GM12878 (cell line): ENCODE measurements at regions not wholly inside any gene's neighbourhood (a gene's known extent, or its start where the extent isn't known, plus 50 kb on each side); places are given as distances from the start of the nearest gene placed in this dataset.

Experiments
- ATAC-seq: fragments of 200-7000 bp; cut with Tn5 transposase; 3 replicates; pipeline ENCODE4 v1.9.1; 2020; ENCODE audit warnings: mild to moderate bottlenecking, moderate library complexity
- BruUV-seq: library from RNA; stranded (reverse); fragments of 400-500 nt; replicated peaks from 2 replicates; lab custom pipeline; 2021; lab: Mats Ljungman, UMichigan
- CTCF ChIA-PET: fragments of 300-600 bp; sonication (Branson Sonifier 250); formaldehyde crosslinking; extraction: SDS; loops from one replicate; lab custom pipeline; 2021; ENCODE audit warnings: inconsistent platforms; lab: Yijun Ruan, JAX
- POLR2A ChIA-PET: fragments of 350-600 bp; formaldehyde crosslinking; extraction: SDS; loops from one replicate; lab custom pipeline; 2021; ENCODE audit warnings: inconsistent platforms; lab: Charles Lee
- RAD21 ChIA-PET: fragments of 300-600 bp; sonication (Branson Sonifier 250); formaldehyde crosslinking; loops from one replicate; lab custom pipeline; 2023; ENCODE audit warnings: antibody characterized with exemption; ENCODE audit not compliant: unreplicated experiment; lab: Charles Lee
- SMC1A ChIA-PET: fragments of 300-600 bp; sonication (Branson Sonifier 250); formaldehyde crosslinking; loops from one replicate; lab custom pipeline; 2023; ENCODE audit not compliant: unreplicated experiment, uncharacterized antibody; lab: Charles Lee
- DNase-seq: peaks from one replicate; pipeline ENCODE4 v3.0.0-alpha.2; 2011; ENCODE audit warnings: low read depth, low spot score
- FAIRE-seq: peaks from 3 replicates; lab custom pipeline; 2011; peaks lifted over from hg19 to GRCh38; lab: Jason Lieb, UNC
- H2AFZ ChIP-seq: 2 replicates; pipeline ENCODE4 v1.6.0; 2011; ENCODE audit warnings: low read depth, low read length, control low read depth; ENCODE audit not compliant: control insufficient read depth
- H3K27ac ChIP-seq: 2 replicates; pipeline ENCODE4 v1.5.1; 2011; ENCODE audit warnings: control low read depth; ENCODE audit not compliant: control insufficient read depth, insufficient read depth
- H3K27me3 ChIP-seq, 2 experiments: replicated peaks in 1 of 2; 2 replicates each; pipeline versions ENCODE4 v1.6.0 to v1.6.1; 2011; ENCODE audit warnings: low read length in 1 of 2; ENCODE audit not compliant: control insufficient read depth in 2 of 2, insufficient read depth in 2 of 2
- H3K36me3 ChIP-seq, 2 experiments: 2 replicates each; pipeline ENCODE4 v1.5.1; 2011; ENCODE audit warnings: low read length in 1 of 2; ENCODE audit not compliant: control insufficient read depth in 2 of 2, insufficient read depth in 2 of 2
- H3K4me1 ChIP-seq: 2 replicates; pipeline ENCODE4 v1.6.1; 2011; ENCODE audit warnings: mild to moderate bottlenecking, low read length, moderate library complexity, mixed read lengths; ENCODE audit not compliant: control insufficient read depth, insufficient read depth
- H3K4me2 ChIP-seq: 2 replicates; pipeline ENCODE4 v1.6.0; 2011; ENCODE audit warnings: control low read depth; ENCODE audit not compliant: control insufficient read depth, insufficient read depth
- H3K4me3 ChIP-seq: fragments of 200-600 bp; sonication (generic); 2 replicates; pipeline ENCODE4 v1.5.1; 2016
- H3K79me2 ChIP-seq: 2 replicates; pipeline ENCODE4 v1.6.0; 2011; ENCODE audit warnings: low read length; ENCODE audit not compliant: control insufficient read depth, insufficient read depth
- H3K9ac ChIP-seq: 2 replicates; pipeline ENCODE4 v1.8.0; 2011; ENCODE audit warnings: low read length, control low read depth, mixed read lengths; ENCODE audit not compliant: control insufficient read depth, insufficient read depth
- H3K9me3 ChIP-seq: replicated peaks from 3 replicates; pipeline ENCODE4 v1.5.1; 2011; ENCODE audit warnings: mild to moderate bottlenecking, low read length; ENCODE audit not compliant: control insufficient read depth, insufficient read depth
- H4K20me1 ChIP-seq: 2 replicates; pipeline ENCODE4 v1.6.0; 2011; ENCODE audit not compliant: control insufficient read depth, insufficient read depth
- CHD4 ChIP-seq: fragments of 200-600 bp; sonication (generic); IDR thresholded peaks from 2 replicates; pipeline ENCODE4 v1.6.1; 2016; ENCODE audit warnings: mild to moderate bottlenecking
- E2F4 ChIP-seq: IDR thresholded peaks from 2 replicates; pipeline ENCODE4 v1.6.1; 2012; ENCODE audit warnings: low read depth, low read length, improper control_type of control experiment
- E2F8 ChIP-seq: fragments of 450-650 bp; IDR thresholded peaks from 2 replicates; pipeline ENCODE4 v1.6.1; 2018; ENCODE audit warnings: mild to moderate bottlenecking, low read depth, moderate library complexity; ENCODE audit not compliant: partially characterized antibody
- IKZF1 ChIP-seq: fragments of 450-650 bp; conservative IDR thresholded peaks from 2 replicates; pipeline ENCODE4 v1.6.1; 2017; ENCODE audit warnings: antibody characterized with exemption, mild to moderate bottlenecking
- IKZF2 ChIP-seq, 2 experiments: fragments of 450-650 bp; IDR thresholded peaks; 2 replicates each; pipeline ENCODE4 v1.6.1; 2017; ENCODE audit warnings: mild to moderate bottlenecking in 2 of 2, moderate library complexity in 2 of 2
- TARDBP ChIP-seq: IDR thresholded peaks from 2 replicates; pipeline ENCODE4 v1.6.1; 2016; ENCODE audit warnings: borderline replicate concordance
- WGBS: methylation state at CpG from one replicate; pipeline ENCODE4 v1.1.6; 2016; ENCODE audit warnings: low lambda C conversion rate; ENCODE audit not compliant: insufficient replicate concordance, insufficient coverage; ENCODE audit errors: missing lambda C conversion rate; 5-methylcytosine and 5-hydroxymethylcytosine counted together
- in situ Hi-C: fragments of 300-500 bp; cut with MboI; formaldehyde crosslinking; loops from 9 replicates; pipeline ENCODE4 v1.14.3; 2018; ENCODE audit warnings: mixed read lengths
- intact Hi-C: fragments of 100-400 bp; cut with micrococcal nuclease; formaldehyde crosslinking; loops from one replicate; pipeline ENCODE4 v1.14.2; 2022; ENCODE audit not compliant: unreplicated experiment
- TF ChIP-seq, protein P1 (sequence below): fragments of 450-650 bp; formaldehyde crosslinking; IDR thresholded peaks from 2 replicates; pipeline ENCODE4 v1.4.0; 2022; ENCODE audit warnings: mild to moderate bottlenecking, moderate library complexity

- in situ Hi-C loops, result no loop called here
- Histone ChIP-seq H3K79me2 (no peaks in the 10 kb centered on the region), H3K27ac (no peak overlapping the region), H3K4me2 (no peak overlapping the region), H2AFZ (no peak overlapping the region), H3K4me1 (no peaks in the 10 kb centered on the region), H3K36me3 (no peaks in the 10 kb centered on the region), H3K9ac (no peak overlapping the region), H3K9me3 (no peaks in the 10 kb centered on the region), H4K20me1 (no peaks in the 10 kb centered on the region), H3K27me3 (no peaks in the 10 kb centered on the region), H3K4me3 (no peak overlapping the region)
- no peak for ATAC-seq
- intact Hi-C loops, result no loop called here
- no peak for DNase-seq
- no peak for FAIRE-seq
- BruUV-seq, result no TSS peak
- ChIA-PET RAD21 (no interaction called here), CTCF (no interaction called here), POLR2A (no interaction called here), SMC1A (no interaction called here)
- 36% methylated on average over 4 of the region's 4 CpGs for WGBS
- TF ChIP-seq, protein P1, sequence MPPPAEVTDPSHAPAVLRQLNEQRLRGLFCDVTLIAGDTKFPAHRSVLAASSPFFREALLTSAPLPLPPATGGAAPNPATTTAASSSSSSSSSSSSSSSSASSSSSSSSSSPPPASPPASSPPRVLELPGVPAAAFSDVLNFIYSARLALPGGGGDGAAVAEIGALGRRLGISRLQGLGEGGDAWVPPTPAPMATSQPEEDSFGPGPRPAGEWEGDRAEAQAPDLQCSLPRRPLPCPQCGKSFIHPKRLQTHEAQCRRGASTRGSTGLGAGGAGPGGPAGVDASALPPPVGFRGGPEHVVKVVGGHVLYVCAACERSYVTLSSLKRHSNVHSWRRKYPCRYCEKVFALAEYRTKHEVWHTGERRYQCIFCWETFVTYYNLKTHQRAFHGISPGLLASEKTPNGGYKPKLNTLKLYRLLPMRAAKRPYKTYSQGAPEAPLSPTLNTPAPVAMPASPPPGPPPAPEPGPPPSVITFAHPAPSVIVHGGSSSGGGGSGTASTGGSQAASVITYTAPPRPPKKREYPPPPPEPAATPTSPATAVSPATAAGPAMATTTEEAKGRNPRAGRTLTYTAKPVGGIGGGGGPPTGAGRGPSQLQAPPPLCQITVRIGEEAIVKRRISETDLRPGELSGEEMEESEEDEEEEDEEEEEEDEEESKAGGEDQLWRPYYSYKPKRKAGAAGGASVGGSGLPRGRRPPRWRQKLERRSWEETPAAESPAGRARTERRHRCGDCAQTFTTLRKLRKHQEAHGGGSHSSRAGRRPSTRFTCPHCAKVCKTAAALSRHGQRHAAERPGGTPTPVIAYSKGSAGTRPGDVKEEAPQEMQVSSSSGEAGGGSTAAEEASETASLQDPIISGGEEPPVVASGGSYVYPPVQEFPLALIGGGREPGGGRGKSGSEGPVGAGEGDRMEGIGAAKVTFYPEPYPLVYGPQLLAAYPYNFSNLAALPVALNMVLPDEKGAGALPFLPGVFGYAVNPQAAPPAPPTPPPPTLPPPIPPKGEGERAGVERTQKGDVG (CRISPR knock-in tag), result no peak
- TF ChIP-seq CHD4 (no peak), IKZF1 (no peak), IKZF2 (IDR thresholded peaks at IDR 0.05) (no peak), TARDBP (no peak)
Measured at GRCh38 chr5:12911156-12911555, 1006.9 kb upstream of the CTNND2 start.

DNA sequence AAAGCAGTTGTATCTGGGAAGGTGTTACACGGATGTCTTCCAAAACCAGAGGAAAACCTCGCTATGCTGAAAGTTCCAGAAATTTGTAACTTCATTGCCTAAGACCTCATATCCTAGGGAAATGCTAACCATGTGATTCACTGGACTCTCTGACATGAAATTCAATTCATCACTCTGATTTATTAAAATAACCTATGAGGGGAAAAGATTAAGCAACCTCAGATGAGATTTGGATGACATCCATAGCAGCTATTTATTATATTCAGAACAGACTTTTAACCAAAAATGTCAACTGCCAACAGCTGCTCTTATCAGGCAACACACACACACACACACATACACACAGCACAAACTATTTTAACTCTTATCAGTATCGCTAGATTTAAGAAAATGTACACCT lies 1006.4 kb upstream of the CTNND2 start:
- TF ChIP-seq E2F8, result no peak
- no peak for TF ChIP-seq E2F4
- FAIRE-seq (no peak), DNase-seq (no peak), ATAC-seq (no peak)
- Histone ChIP-seq H3K4me3 (no peak overlapping the region), H3K4me1 (no peaks in the 10 kb centered on the region), H3K27ac (no peak overlapping the region), H2AFZ (no peak overlapping the region), H3K9me3 (no peaks in the 10 kb centered on the region), H3K4me2 (no peak overlapping the region), H3K9ac (no peak overlapping the region), H3K36me3 (no peaks in the 10 kb centered on the region), H3K79me2 (no peaks in the 10 kb centered on the region), H4K20me1 (no peaks in the 10 kb centered on the region), H3K27me3 (no peaks in the 10 kb centered on the region)
- no TSS peak for BruUV-seq
- SMC1A ChIA-PET, result no interaction called here
- intact Hi-C loops (no loop called here), in situ Hi-C loops (no loop called here)
- POLR2A ChIA-PET, result no interaction called here
- CTCF ChIA-PET, result no interaction called here
- RAD21 ChIA-PET, result no interaction called here
- 17% methylated on average over 3 of the region's 3 CpGs for WGBS
